Keratinocyte (primary cell): ENCODE measurements at regions not wholly inside any gene's neighbourhood (a gene's known extent, or its start where the extent isn't known, plus 50 kb on each side); places are given as distances from the start of the nearest gene placed in this dataset.

ENCODE experiments used
- DNase-seq: peaks from one replicate; pipeline ENCODE4 v3.0.0-alpha.2; 2011; ENCODE audit warnings: low read depth, missing footprints, low spot score
- FAIRE-seq: peaks from 2 replicates; lab custom pipeline; 2011; peaks lifted over from hg19 to GRCh38; lab: Jason Lieb, UNC
- H2AFZ ChIP-seq: 2 replicates; pipeline ENCODE4 v1.6.0; 2012; ENCODE audit warnings: low read length, control low read depth, inconsistent platforms; ENCODE audit not compliant: control insufficient read depth
- H3K27ac ChIP-seq: 2 replicates; pipeline ENCODE4 v1.5.1; 2011; ENCODE audit warnings: low read length; ENCODE audit not compliant: control insufficient read depth, insufficient read depth
- H3K27me3 ChIP-seq: 3 replicates; pipeline ENCODE4 v1.6.0; 2011; ENCODE audit warnings: low read length; ENCODE audit not compliant: control insufficient read depth, insufficient read depth; ENCODE audit errors: extremely low read depth
- H3K36me3 ChIP-seq, 2 experiments: 2 replicates in 1 of 2; 3 replicates in 1 of 2; pipeline ENCODE4 v1.5.1; 2011; ENCODE audit warnings: low read length in 2 of 2, mild to moderate bottlenecking in 1 of 2; ENCODE audit not compliant: control insufficient read depth in 2 of 2, insufficient read depth in 2 of 2; ENCODE audit errors: extremely low read depth in 1 of 2
- H3K4me1 ChIP-seq: 3 replicates; pipeline ENCODE4 v1.5.1; 2011; ENCODE audit warnings: low read length; ENCODE audit not compliant: control insufficient read depth, insufficient read depth; ENCODE audit errors: extremely low read depth
- H3K4me2 ChIP-seq: 3 replicates; pipeline ENCODE4 v1.6.0; 2011; ENCODE audit warnings: low read depth, low read length; ENCODE audit not compliant: control insufficient read depth, insufficient read depth; ENCODE audit errors: extremely low read depth
- H3K4me3 ChIP-seq, 3 experiments: fragments of 200-600 bp in 1 of 3; sonication (generic) in 1 of 3; 2 replicates in 2 of 3; 3 replicates in 1 of 3; pipeline ENCODE4 v1.5.1; 2011 to 2016; ENCODE audit warnings: low read length in 3 of 3, mild to moderate bottlenecking in 3 of 3, control low read depth in 2 of 3, inconsistent platforms in 1 of 3, low read depth in 1 of 3, mixed read lengths in 1 of 3, mixed run types in 1 of 3, moderate library complexity in 1 of 3; ENCODE audit not compliant: control insufficient read depth in 2 of 3, insufficient read depth in 2 of 3; ENCODE audit errors: extremely low read depth in 1 of 3
- H3K79me2 ChIP-seq: 2 replicates; pipeline ENCODE4 v1.6.0; 2012; ENCODE audit warnings: low read length; ENCODE audit not compliant: control insufficient read depth, insufficient read depth
- H3K9ac ChIP-seq: 3 replicates; pipeline ENCODE4 v1.6.0; 2011; ENCODE audit warnings: low read length; ENCODE audit not compliant: control insufficient read depth, insufficient read depth; ENCODE audit errors: extremely low read depth
- H3K9me1 ChIP-seq: 3 replicates; pipeline ENCODE4 v1.6.0; 2011; ENCODE audit warnings: low read length; ENCODE audit not compliant: control insufficient read depth, insufficient read depth; ENCODE audit errors: extremely low read depth
- H3K9me3 ChIP-seq: 2 replicates; pipeline ENCODE4 v1.5.1; 2012; ENCODE audit warnings: low read depth, low read length; ENCODE audit not compliant: control insufficient read depth
- H4K20me1 ChIP-seq: 3 replicates; pipeline ENCODE4 v1.6.0; 2011; ENCODE audit warnings: low read length; ENCODE audit not compliant: control insufficient read depth, insufficient read depth; ENCODE audit errors: extremely low read depth
- CTCF ChIP-seq, 3 experiments: IDR thresholded peaks in 1 of 3; conservative IDR thresholded peaks in 1 of 3; optimal IDR thresholded peaks in 1 of 3; 2 replicates in 2 of 3; 3 replicates in 1 of 3; pipeline versions ENCODE3 to v1.5.1; 2011; ENCODE audit warnings: low read length in 3 of 3, mild to moderate bottlenecking in 3 of 3, moderate library complexity in 2 of 3, control low read depth in 1 of 3, inconsistent platforms in 1 of 3; ENCODE audit not compliant: insufficient read depth in 2 of 3; ENCODE audit errors: extremely low read depth in 1 of 3
- EZH2 ChIP-seq: IDR thresholded peaks from one replicate; pipeline ENCODE4 v1.6.1; 2012; ENCODE audit warnings: inconsistent platforms, mild to moderate bottlenecking, low read length, moderate library complexity
- dilution Hi-C: fragments of 300-500 bp; cut with MboI; formaldehyde crosslinking; loops from one replicate; pipeline ENCODE4 v1.7.0; 2020; ENCODE audit warnings: low sequenced_read_pairs; ENCODE audit not compliant: extremely low pct_ligation_motif_present

- H3K9me1 ChIP-seq = no peaks in the 10 kb centered on the region
- no peaks in the 10 kb centered on the region for H4K20me1 ChIP-seq
- TF ChIP-seq CTCF (optimal IDR thresholded peaks at IDR 0.05 in 1 of 3, IDR thresholded peaks at IDR 0.05 in 1 of 3, conservative IDR thresholded peaks at IDR 0.05 in 1 of 3; ENCODE audit: extremely low read depth in 1 of 3, insufficient read depth in 2 of 3, low read length in 3 of 3) (no peak), EZH2 (no peak)
- H3K27me3 ChIP-seq = peaks cover 15% of the 10 kb centered on the region
- DNase-seq (no peak), FAIRE-seq (no peak)
- H3K27ac ChIP-seq = no peak overlapping the region
- H3K4me2 ChIP-seq = no peak overlapping the region
- no peak overlapping the region for H2AFZ ChIP-seq
- dilution Hi-C loops = no loop called here
- no peak overlapping the region for H3K9ac ChIP-seq
- H3K4me3 ChIP-seq = no peak overlapping the region
- no peaks in the 10 kb centered on the region for H3K79me2 ChIP-seq
- H3K4me1 ChIP-seq = peaks cover 23% of the 10 kb centered on the region
- no peaks in the 10 kb centered on the region for H3K36me3 ChIP-seq
- H3K9me3 ChIP-seq = no peaks in the 10 kb centered on the region
Measured at GRCh38 chr17:72299100-72299499, 178.3 kb downstream of the SOX9 start.

- no peak for TF ChIP-seq CTCF (optimal IDR thresholded peaks at IDR 0.05 in 1 of 3, IDR thresholded peaks at IDR 0.05 in 1 of 3, conservative IDR thresholded peaks at IDR 0.05 in 1 of 3; ENCODE audit: extremely low read depth in 1 of 3, insufficient read depth in 2 of 3, low read length in 3 of 3)
- TF ChIP-seq EZH2 = no peak
- H3K9ac ChIP-seq = no peak overlapping the region
- H2AFZ ChIP-seq = no peak overlapping the region
- H3K27me3 ChIP-seq = peaks cover 10% of the 10 kb centered on the region
- dilution Hi-C loops = no loop called here
- no peak overlapping the region for H3K4me3 ChIP-seq
- no peaks in the 10 kb centered on the region for H4K20me1 ChIP-seq
- H3K27ac ChIP-seq = no peak overlapping the region
- no peak for FAIRE-seq
- peaks cover 23% of the 10 kb centered on the region for H3K4me1 ChIP-seq
- no peaks in the 10 kb centered on the region for H3K79me2 ChIP-seq
- H3K4me2 ChIP-seq = no peak overlapping the region
- no peaks in the 10 kb centered on the region for H3K9me1 ChIP-seq
- H3K36me3 ChIP-seq = no peaks in the 10 kb centered on the region
- H3K9me3 ChIP-seq = no peaks in the 10 kb centered on the region
- no peak for DNase-seq
Measured at GRCh38 chr17:72299592-72299991, 178.8 kb downstream of the SOX9 start.
